ENCODE measurements at regions not wholly inside any gene's neighbourhood (a gene's known extent, or its start where the extent isn't known, plus 50 kb on each side); places are given as distances from the start of the nearest gene placed in this dataset.

GRCh38 chr2:228627510-228627909 lies 446.0 kb upstream of the SPHKAP start:
- Histone ChIP-seq H3K27me3 (ENCODE audit: control insufficient read depth in 3 of 3, insufficient read depth in 3 of 3, low read depth in 1 of 3, low read length in 3 of 3) (no peaks in the 10 kb centered on the region), H3K27ac (replicated peaks; ENCODE audit: low read length) (no peak overlapping the region), H3K18ac (ENCODE audit: low read length) (no peak overlapping the region), H2BK5ac (ENCODE audit: low read length) (no peak overlapping the region), H3K79me1 (ENCODE audit: low read depth, low read length) (no peaks in the 10 kb centered on the region), H3K4me1 (ENCODE audit: control insufficient read depth in 2 of 2, insufficient read depth in 1 of 2, low read depth in 1 of 2, low read length in 2 of 2) (peaks cover 0 to 1% of the 10 kb centered on the region in 2 donors), H3K4me2 (ENCODE audit: insufficient read depth, low read length, poor library complexity, severe bottlenecking) (no peak overlapping the region), H2BK120ac (ENCODE audit: low read depth, low read length) (no peak overlapping the region), H3K36me3 (replicated peaks in 1 of 2; ENCODE audit: control insufficient read depth in 2 of 2, insufficient read depth in 2 of 2, low read length in 2 of 2) (no peaks in the 10 kb centered on the region), H3K9ac (ENCODE audit: low read depth, low read length, poor library complexity) (no peak overlapping the region), H2BK12ac (ENCODE audit: low read length) (no peak overlapping the region), H2AFZ (ENCODE audit: low read length) (no peak overlapping the region), H2AK5ac (ENCODE audit: low read depth, low read length) (no peak overlapping the region), H3K23ac (ENCODE audit: low read depth, low read length, poor library complexity) (no peak overlapping the region), H3K4ac (ENCODE audit: low read length) (no peak overlapping the region), H3K14ac (ENCODE audit: low read length) (no peak overlapping the region), H3K9me3 (replicated peaks in 1 of 2; ENCODE audit: control insufficient read depth in 2 of 2, insufficient read depth in 1 of 2, low read depth in 1 of 2, low read length in 2 of 2) (no peaks in the 10 kb centered on the region), H4K91ac (ENCODE audit: low read depth, low read length, poor library complexity) (no peak overlapping the region), H3K4me3 (ENCODE audit: low read length in 2 of 2) (no peak overlapping the region), H2BK15ac (ENCODE audit: low read length) (no peak overlapping the region), H4K8ac (ENCODE audit: low read depth, low read length) (no peak overlapping the region)
- DNase-seq (ENCODE audit: low spot score), result no peak
- no CpG with 5 or more reads among the region's 4 CpGs for WGBS, 2 donors (ENCODE audit: extremely low coverage in 2 of 2, insufficient read length in 2 of 2, insufficient replicate concordance in 1 of 2)

DNA sequence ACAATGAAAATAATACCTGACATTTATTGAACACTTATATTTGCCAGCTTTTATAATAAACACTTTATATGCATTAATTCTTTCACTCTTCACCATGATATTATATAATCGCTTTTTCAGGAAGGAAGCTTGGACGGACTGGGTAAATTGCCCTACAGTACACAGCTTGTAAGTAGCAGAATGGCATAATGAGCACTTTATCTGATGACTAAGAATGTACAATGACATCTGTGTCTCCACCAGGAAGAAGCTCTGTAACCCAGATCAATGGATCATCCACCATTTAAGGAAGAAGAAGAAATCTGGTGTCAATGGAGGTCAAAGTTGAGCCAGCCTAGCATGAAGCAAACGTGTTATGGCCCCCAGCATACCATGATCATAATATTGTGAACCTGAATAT lies 444.0 kb upstream of the SPHKAP start:
- Histone ChIP-seq H2BK15ac (ENCODE audit: low read length) (no peak overlapping the region), H3K23ac (ENCODE audit: low read depth, low read length, poor library complexity) (no peak overlapping the region), H3K9me3 (replicated peaks in 1 of 2; ENCODE audit: control insufficient read depth in 2 of 2, insufficient read depth in 1 of 2, low read depth in 1 of 2, low read length in 2 of 2) (no peaks in the 10 kb centered on the region), H3K18ac (ENCODE audit: low read length) (no peak overlapping the region), H2AFZ (ENCODE audit: low read length) (no peak overlapping the region), H2AK5ac (ENCODE audit: low read depth, low read length) (no peak overlapping the region), H3K14ac (ENCODE audit: low read length) (no peak overlapping the region), H3K36me3 (replicated peaks in 1 of 2; ENCODE audit: control insufficient read depth in 2 of 2, insufficient read depth in 2 of 2, low read length in 2 of 2) (no peaks in the 10 kb centered on the region), H3K27me3 (ENCODE audit: control insufficient read depth in 3 of 3, insufficient read depth in 3 of 3, low read depth in 1 of 3, low read length in 3 of 3) (no peaks in the 10 kb centered on the region), H3K9ac (ENCODE audit: low read depth, low read length, poor library complexity) (no peak overlapping the region), H3K4me1 (ENCODE audit: control insufficient read depth in 2 of 2, insufficient read depth in 1 of 2, low read depth in 1 of 2, low read length in 2 of 2) (peaks cover 0 to 1% of the 10 kb centered on the region in 2 donors), H2BK5ac (ENCODE audit: low read length) (no peak overlapping the region), H3K4me3 (ENCODE audit: low read length in 2 of 2) (no peak overlapping the region), H3K79me1 (ENCODE audit: low read depth, low read length) (no peaks in the 10 kb centered on the region), H4K8ac (ENCODE audit: low read depth, low read length) (no peak overlapping the region), H3K4me2 (ENCODE audit: insufficient read depth, low read length, poor library complexity, severe bottlenecking) (no peak overlapping the region), H3K27ac (replicated peaks; ENCODE audit: low read length) (no peak overlapping the region), H4K91ac (ENCODE audit: low read depth, low read length, poor library complexity) (no peak overlapping the region), H2BK120ac (ENCODE audit: low read depth, low read length) (no peak overlapping the region), H3K4ac (ENCODE audit: low read length) (no peak overlapping the region), H2BK12ac (ENCODE audit: low read length) (no peak overlapping the region)
- no peak for DNase-seq (ENCODE audit: low spot score)
- no CpG with 5 or more reads among the region's 3 CpGs for WGBS, 2 donors (ENCODE audit: extremely low coverage in 2 of 2, insufficient read length in 2 of 2, insufficient replicate concordance in 1 of 2)

GRCh38 chr2:228624733-228625132 lies 443.2 kb upstream of the SPHKAP start:
- Histone ChIP-seq H2BK12ac (ENCODE audit: low read length) (no peak overlapping the region), H2BK15ac (ENCODE audit: low read length) (no peak overlapping the region), H4K8ac (ENCODE audit: low read depth, low read length) (no peak overlapping the region), H3K9me3 (replicated peaks in 1 of 2; ENCODE audit: control insufficient read depth in 2 of 2, insufficient read depth in 1 of 2, low read depth in 1 of 2, low read length in 2 of 2) (no peaks in the 10 kb centered on the region), H3K23ac (ENCODE audit: low read depth, low read length, poor library complexity) (no peak overlapping the region), H3K4me1 (ENCODE audit: control insufficient read depth in 2 of 2, insufficient read depth in 1 of 2, low read depth in 1 of 2, low read length in 2 of 2) (peaks cover 0 to 1% of the 10 kb centered on the region in 2 donors), H3K14ac (ENCODE audit: low read length) (no peak overlapping the region), H3K27ac (replicated peaks; ENCODE audit: low read length) (no peak overlapping the region), H4K91ac (ENCODE audit: low read depth, low read length, poor library complexity) (no peak overlapping the region), H2BK120ac (ENCODE audit: low read depth, low read length) (no peak overlapping the region), H3K9ac (ENCODE audit: low read depth, low read length, poor library complexity) (no peak overlapping the region), H2AFZ (ENCODE audit: low read length) (no peak overlapping the region), H3K36me3 (replicated peaks in 1 of 2; ENCODE audit: control insufficient read depth in 2 of 2, insufficient read depth in 2 of 2, low read length in 2 of 2) (no peaks in the 10 kb centered on the region), H3K4me2 (ENCODE audit: insufficient read depth, low read length, poor library complexity, severe bottlenecking) (no peak overlapping the region), H3K4me3 (ENCODE audit: low read length in 2 of 2) (no peak overlapping the region), H3K18ac (ENCODE audit: low read length) (no peak overlapping the region), H3K4ac (ENCODE audit: low read length) (no peak overlapping the region), H3K27me3 (ENCODE audit: control insufficient read depth in 3 of 3, insufficient read depth in 3 of 3, low read depth in 1 of 3, low read length in 3 of 3) (no peaks in the 10 kb centered on the region), H2BK5ac (ENCODE audit: low read length) (no peak overlapping the region), H2AK5ac (ENCODE audit: low read depth, low read length) (no peak overlapping the region), H3K79me1 (ENCODE audit: low read depth, low read length) (no peaks in the 10 kb centered on the region)
- no CpG with 5 or more reads among the region's 1 CpG for whole genome bisulfite sequencing, 2 donors (ENCODE audit: extremely low coverage in 2 of 2, insufficient read length in 2 of 2, insufficient replicate concordance in 1 of 2)
- DNase-seq (ENCODE audit: low spot score), result no peak

DNA sequence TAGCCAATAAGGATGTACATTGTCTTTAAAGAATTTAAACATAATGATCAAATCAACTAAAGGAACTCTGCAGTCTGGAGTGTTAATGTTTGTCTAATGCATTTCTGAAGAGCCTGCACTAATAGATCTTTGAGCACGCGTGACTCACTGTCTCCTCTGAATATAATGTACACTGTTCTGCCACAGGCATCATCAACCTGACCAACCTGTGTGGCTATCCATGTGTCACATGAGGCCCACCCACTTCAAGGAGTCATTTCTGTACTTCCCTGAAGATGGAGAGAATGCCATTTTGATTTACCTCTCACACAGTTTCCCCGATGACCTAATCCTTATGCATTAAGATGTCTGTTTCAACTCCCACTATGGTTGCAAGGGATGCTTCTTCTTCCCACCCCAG lies 434.0 kb upstream of the SPHKAP start:
- H3K4me2 ChIP-seq (ENCODE audit: insufficient read depth, low read length, poor library complexity, severe bottlenecking), result no peak overlapping the region
- no peaks in the 10 kb centered on the region for H3K27me3 ChIP-seq (ENCODE audit: control insufficient read depth in 3 of 3, insufficient read depth in 3 of 3, low read depth in 1 of 3, low read length in 3 of 3)
- no CpG with 5 or more reads among the region's 3 CpGs for WGBS, 2 donors (ENCODE audit: extremely low coverage in 2 of 2, insufficient read length in 2 of 2, insufficient replicate concordance in 1 of 2)

More for the DNA sequence above, 434.0 kb upstream of the SPHKAP start:
- Histone ChIP-seq H2BK5ac (ENCODE audit: low read length) (no peak overlapping the region), H3K18ac (ENCODE audit: low read length) (no peak overlapping the region), H3K9ac (ENCODE audit: low read depth, low read length, poor library complexity) (no peak overlapping the region), H4K8ac (ENCODE audit: low read depth, low read length) (no peak overlapping the region), H3K14ac (ENCODE audit: low read length) (no peak overlapping the region), H2AFZ (ENCODE audit: low read length) (no peak overlapping the region), H3K23ac (ENCODE audit: low read depth, low read length, poor library complexity) (no peak overlapping the region), H2AK5ac (ENCODE audit: low read depth, low read length) (no peak overlapping the region), H3K4me3 (ENCODE audit: low read length in 2 of 2) (no peak overlapping the region), H2BK15ac (ENCODE audit: low read length) (no peak overlapping the region), H2BK120ac (ENCODE audit: low read depth, low read length) (no peak overlapping the region), H4K91ac (ENCODE audit: low read depth, low read length, poor library complexity) (no peak overlapping the region), H2BK12ac (ENCODE audit: low read length) (no peak overlapping the region), H3K79me1 (ENCODE audit: low read depth, low read length) (no peaks in the 10 kb centered on the region), H3K4ac (ENCODE audit: low read length) (no peak overlapping the region), H3K27ac (replicated peaks; ENCODE audit: low read length) (no peak overlapping the region), H3K36me3 (replicated peaks in 1 of 2; ENCODE audit: control insufficient read depth in 2 of 2, insufficient read depth in 2 of 2, low read length in 2 of 2) (no peaks in the 10 kb centered on the region), H3K4me1 (ENCODE audit: control insufficient read depth in 2 of 2, insufficient read depth in 1 of 2, low read depth in 1 of 2, low read length in 2 of 2) (no peaks in the 10 kb centered on the region), H3K9me3 (replicated peaks in 1 of 2; ENCODE audit: control insufficient read depth in 2 of 2, insufficient read depth in 1 of 2, low read depth in 1 of 2, low read length in 2 of 2) (no peaks in the 10 kb centered on the region)
- DNase-seq (ENCODE audit: low spot score), result no peak

Measured in neuronal stem cell (in vitro differentiated cells).